ENCODE measurements at regions not wholly inside any gene's neighbourhood (a gene's known extent, or its start where the extent isn't known, plus 50 kb on each side); places are given as distances from the start of the nearest gene placed in this dataset.

DNA sequence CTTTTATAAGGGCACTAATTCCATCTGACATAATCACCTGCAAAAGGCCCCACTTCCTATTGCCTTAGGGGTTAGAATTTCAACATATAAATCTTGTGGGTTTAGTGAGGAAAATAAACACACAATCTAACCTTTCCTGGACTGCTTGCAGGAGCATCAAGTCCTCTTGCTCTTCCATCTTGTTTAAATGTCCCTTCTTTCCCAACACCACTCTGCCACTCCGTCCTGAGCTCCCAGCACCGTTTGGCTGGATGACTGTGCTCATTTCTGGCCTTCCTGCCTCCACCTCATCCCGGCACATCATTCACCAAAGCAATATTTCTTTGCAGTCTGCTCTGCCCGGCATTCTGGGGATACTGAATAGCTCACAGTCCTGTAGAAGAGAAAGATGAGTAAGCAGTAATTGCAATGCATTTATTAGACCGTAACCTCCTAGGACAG is 247.8 kb downstream of the BCL2 start:
- no peaks in the 10 kb centered on the region for H4K20me1 ChIP-seq (ENCODE audit: insufficient read depth, low read length, poor library complexity, severe bottlenecking)
- peak overlapping the region; percentile 49 for H3K4me2 ChIP-seq (ENCODE audit: low read depth, low read length, poor library complexity, severe bottlenecking)
- TF ChIP-seq, protein P1, sequence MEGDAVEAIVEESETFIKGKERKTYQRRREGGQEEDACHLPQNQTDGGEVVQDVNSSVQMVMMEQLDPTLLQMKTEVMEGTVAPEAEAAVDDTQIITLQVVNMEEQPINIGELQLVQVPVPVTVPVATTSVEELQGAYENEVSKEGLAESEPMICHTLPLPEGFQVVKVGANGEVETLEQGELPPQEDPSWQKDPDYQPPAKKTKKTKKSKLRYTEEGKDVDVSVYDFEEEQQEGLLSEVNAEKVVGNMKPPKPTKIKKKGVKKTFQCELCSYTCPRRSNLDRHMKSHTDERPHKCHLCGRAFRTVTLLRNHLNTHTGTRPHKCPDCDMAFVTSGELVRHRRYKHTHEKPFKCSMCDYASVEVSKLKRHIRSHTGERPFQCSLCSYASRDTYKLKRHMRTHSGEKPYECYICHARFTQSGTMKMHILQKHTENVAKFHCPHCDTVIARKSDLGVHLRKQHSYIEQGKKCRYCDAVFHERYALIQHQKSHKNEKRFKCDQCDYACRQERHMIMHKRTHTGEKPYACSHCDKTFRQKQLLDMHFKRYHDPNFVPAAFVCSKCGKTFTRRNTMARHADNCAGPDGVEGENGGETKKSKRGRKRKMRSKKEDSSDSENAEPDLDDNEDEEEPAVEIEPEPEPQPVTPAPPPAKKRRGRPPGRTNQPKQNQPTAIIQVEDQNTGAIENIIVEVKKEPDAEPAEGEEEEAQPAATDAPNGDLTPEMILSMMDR (conservative IDR thresholded peaks at IDR 0.05; ENCODE audit: low read length): no peak
- TF ChIP-seq EZH2phosphoT487 (IDR thresholded peaks at IDR 0.05; ENCODE audit: borderline replicate concordance): no peak
- no peaks in the 10 kb centered on the region for H3K9me2 ChIP-seq (replicated peaks; ENCODE audit: low read depth, low read length)
- H3K27me3 ChIP-seq (ENCODE audit: insufficient read depth, low read length, poor library complexity, severe bottlenecking): no peaks in the 10 kb centered on the region
- H3F3A ChIP-seq (ENCODE audit: low read depth): no peaks in the 10 kb centered on the region
- H3K4me3 ChIP-seq (ENCODE audit: low read length, poor library complexity, severe bottlenecking): no peak overlapping the region
- H3K9me3 ChIP-seq (ENCODE audit: insufficient read depth, low read depth, low read length): no peaks in the 10 kb centered on the region
- peak overlapping the region; percentile 14; the same call in 1 of the 2 replicates for H2AFZ ChIP-seq (ENCODE audit: low read length)
- H3K4me1 ChIP-seq (ENCODE audit: insufficient read depth, low read length, poor library complexity, severe bottlenecking): peaks cover 26% of the 10 kb centered on the region
- H3K9ac ChIP-seq (ENCODE audit: low read depth, low read length, poor library complexity, severe bottlenecking): no peak overlapping the region
- no peaks in the 10 kb centered on the region for H3K36me3 ChIP-seq (ENCODE audit: insufficient read depth, low read length)
- no peaks in the 10 kb centered on the region for H3K79me2 ChIP-seq (ENCODE audit: insufficient read depth, low read length)

DNA sequence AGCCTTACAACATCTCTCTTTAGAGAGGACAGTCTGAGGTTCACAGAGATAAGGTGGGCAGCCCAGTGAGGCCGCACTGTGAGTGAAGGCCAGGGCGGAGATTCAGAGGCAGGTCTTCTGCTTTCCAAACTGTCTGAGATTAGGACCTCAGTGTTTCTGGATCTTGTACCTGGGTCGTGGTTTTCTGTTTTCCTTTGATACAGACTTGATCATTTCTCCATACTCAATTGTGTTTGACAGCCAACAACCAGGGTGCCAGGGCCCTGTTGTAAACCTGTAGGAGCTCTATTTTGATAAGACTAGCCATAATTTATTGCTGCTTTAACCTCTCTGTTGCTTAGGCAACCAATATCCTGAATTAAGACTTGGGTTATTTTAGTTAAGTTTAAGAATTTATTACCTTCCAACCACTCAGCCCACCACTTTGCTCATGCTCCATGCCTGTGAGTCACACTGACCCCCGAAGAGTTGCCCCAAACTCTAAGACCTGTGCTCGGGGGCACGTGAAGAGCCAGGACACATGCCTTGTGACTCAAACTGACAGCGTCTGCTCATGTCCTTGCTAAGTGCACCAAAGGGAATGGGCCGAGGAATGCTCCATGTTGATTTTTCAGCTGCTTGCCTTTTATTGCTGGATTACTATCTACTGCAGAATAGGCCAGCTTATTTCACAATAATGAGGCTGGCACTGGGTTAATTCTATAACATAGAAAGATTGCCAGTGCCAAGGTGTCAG is 248.6 kb downstream of the BCL2 start:
- Histone ChIP-seq H4K20me1 (ENCODE audit: insufficient read depth, low read length, poor library complexity, severe bottlenecking) (no peaks in the 10 kb centered on the region), H3K4me3 (ENCODE audit: low read length, poor library complexity, severe bottlenecking) (no peak overlapping the region), H3K9me3 (ENCODE audit: insufficient read depth, low read depth, low read length) (no peaks in the 10 kb centered on the region), H3K36me3 (ENCODE audit: insufficient read depth, low read length) (no peaks in the 10 kb centered on the region), H3K27me3 (ENCODE audit: insufficient read depth, low read length, poor library complexity, severe bottlenecking) (no peaks in the 10 kb centered on the region), H3K9me2 (replicated peaks; ENCODE audit: low read depth, low read length) (no peaks in the 10 kb centered on the region), H3K4me1 (ENCODE audit: insufficient read depth, low read length, poor library complexity, severe bottlenecking) (peaks cover 26% of the 10 kb centered on the region), H3F3A (ENCODE audit: low read depth) (no peaks in the 10 kb centered on the region), H3K79me2 (ENCODE audit: insufficient read depth, low read length) (no peaks in the 10 kb centered on the region), H2AFZ (ENCODE audit: low read length) (no peak overlapping the region; the same call in 1 of the 2 replicates), H3K4me2 (ENCODE audit: low read depth, low read length, poor library complexity, severe bottlenecking) (peak overlapping the region; percentile 49), H3K9ac (ENCODE audit: low read depth, low read length, poor library complexity, severe bottlenecking) (peak overlapping the region; percentile 24)
- TF ChIP-seq, protein P1 (conservative IDR thresholded peaks at IDR 0.05; ENCODE audit: low read length): no peak
- TF ChIP-seq EZH2phosphoT487 (IDR thresholded peaks at IDR 0.05; ENCODE audit: borderline replicate concordance): no peak

DNA sequence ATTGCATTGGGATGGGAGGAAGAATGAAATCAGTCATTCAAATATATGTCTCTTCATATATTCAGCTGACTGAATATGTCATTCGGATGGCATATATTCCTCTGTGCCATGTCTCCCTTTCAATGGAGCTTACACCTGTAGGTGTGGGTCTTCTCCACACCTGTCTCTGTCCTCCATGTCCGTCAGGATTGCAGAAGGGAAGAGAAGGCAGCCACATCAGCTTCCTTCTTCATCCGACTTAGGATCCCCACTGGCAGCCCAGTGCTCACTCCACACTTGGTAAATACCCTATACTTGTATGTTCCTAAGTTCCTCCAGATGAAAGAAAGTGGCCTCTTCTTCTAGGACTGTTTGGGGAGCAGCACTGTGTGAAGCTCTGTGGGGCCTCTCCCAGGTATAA is 250.1 kb downstream of the BCL2 start:
- no peaks in the 10 kb centered on the region for H3K27me3 ChIP-seq (ENCODE audit: insufficient read depth, low read length, poor library complexity, severe bottlenecking)
- TF ChIP-seq, protein P1 (conservative IDR thresholded peaks at IDR 0.05; ENCODE audit: low read length): no peak
- TF ChIP-seq EZH2phosphoT487 (IDR thresholded peaks at IDR 0.05; ENCODE audit: borderline replicate concordance): no peak
- no peak overlapping the region for H3K9ac ChIP-seq (ENCODE audit: low read depth, low read length, poor library complexity, severe bottlenecking)
- no peaks in the 10 kb centered on the region for H3K9me3 ChIP-seq (ENCODE audit: insufficient read depth, low read depth, low read length)
- H3K79me2 ChIP-seq (ENCODE audit: insufficient read depth, low read length): no peaks in the 10 kb centered on the region
- no peaks in the 10 kb centered on the region for H3K9me2 ChIP-seq (replicated peaks; ENCODE audit: low read depth, low read length)
- H3K4me3 ChIP-seq (ENCODE audit: low read length, poor library complexity, severe bottlenecking): no peak overlapping the region
- no peaks in the 10 kb centered on the region for H3F3A ChIP-seq (ENCODE audit: low read depth)
- H4K20me1 ChIP-seq (ENCODE audit: insufficient read depth, low read length, poor library complexity, severe bottlenecking): no peaks in the 10 kb centered on the region
- peaks cover 26% of the 10 kb centered on the region for H3K4me1 ChIP-seq (ENCODE audit: insufficient read depth, low read length, poor library complexity, severe bottlenecking)
- no peaks in the 10 kb centered on the region for H3K36me3 ChIP-seq (ENCODE audit: insufficient read depth, low read length)
- no peak overlapping the region for H3K4me2 ChIP-seq (ENCODE audit: low read depth, low read length, poor library complexity, severe bottlenecking)
- H2AFZ ChIP-seq (ENCODE audit: low read length): no peak overlapping the region
